Adrenal gland (tissue), 9 donors: ENCODE measurements at regions not wholly inside any gene's neighbourhood (a gene's known extent, or its start where the extent isn't known, plus 50 kb on each side); places are given as distances from the start of the nearest gene placed in this dataset.
"Not testable (repeated sequence)": the region's sequence is repeated elsewhere in the genome, so short reads cannot be mapped to it uniquely, and the experiment has no call there.

Experiments used
- DNase-seq, 7 donors: peaks; one replicate each; pipeline ENCODE4 v3.0.0-alpha.2; 2019 to 2020
- H3K27ac ChIP-seq, 5 donors: fragments of 200-600 bp; sonication (generic) in 4 of 5; 1 replicate in 3 of 5; 2 replicates in 2 of 5; pipeline versions ENCODE4 v1.5.1 to v1.8.0; 2016 to 2020; ENCODE audit warnings: mild to moderate bottlenecking in 1 of 5
- H3K27me3 ChIP-seq: fragments of 200-600 bp; 2 replicates; pipeline ENCODE4 v1.8.0; 2021
- H3K36me3 ChIP-seq, 2 donors: fragments of 200-600 bp; replicated peaks in 1 of 2; 1 replicate in 1 of 2; 2 replicates in 1 of 2; pipeline versions ENCODE4 v1.5.1 to v1.8.0; 2018 to 2022
- H3K4me1 ChIP-seq, 2 donors: fragments of 200-600 bp; replicated peaks in 1 of 2; 1 replicate in 1 of 2; 2 replicates in 1 of 2; pipeline versions ENCODE4 v1.5.1 to v1.8.0; 2018 to 2021
- H3K4me3 ChIP-seq, 4 donors: fragments of 200-600 bp; sonication (generic) in 3 of 4; one replicate each; pipeline ENCODE4 v1.5.1; 2016 to 2018
- H3K9me3 ChIP-seq, 3 donors: fragments of 200-600 bp; sonication (generic) in 1 of 3; replicated peaks in 1 of 3; 1 replicate in 2 of 3; 2 replicates in 1 of 3; pipeline versions ENCODE4 v1.5.1 to v1.8.0; 2016 to 2021
- POLR2A ChIP-seq, 2 donors: fragments of 450-650 bp; IDR thresholded peaks; one replicate each; pipeline ENCODE4 v1.6.1; 2017; ENCODE audit warnings: antibody characterized with exemption in 2 of 2, mild to moderate bottlenecking in 2 of 2, moderate library complexity in 1 of 2
- WGBS, 4 donors: extraction: QIAGEN DNeasy Blood & Tissue Kit in 2 of 4; methylation state at CpG; one replicate each; pipeline versions ENCODE4 v1.1.5 to v1.1.7; 2013 to 2017; 5-methylcytosine and 5-hydroxymethylcytosine counted together
- intact Hi-C, 2 donors: fragments of 100-400 bp; cut with DNase I; formaldehyde crosslinking; loops; one replicate each; pipeline versions ENCODE4 v1.14.1 to v1.15.0; 2022 to 2023
- TF ChIP-seq, protein P1 (sequence below), 6 experiments: fragments of 450-650 bp in 4 of 6; fragments of 200-600 bp in 2 of 6; sonication (generic) in 1 of 6; IDR thresholded peaks; 1 replicate in 5 of 6; 2 replicates in 1 of 6; pipeline versions ENCODE4 v1.5.1 to v1.8.0; 2016 to 2021; ENCODE audit warnings: antibody characterized with exemption in 6 of 6, mild to moderate bottlenecking in 2 of 6, moderate library complexity in 1 of 6
- donor health status: healthy with polysubstance abuse.
- donor health status: Bipolar disorder and iron deficiency.
- donor health status: DM: yes; HTN: yes; CAD: no.
- donor health status: DM: no; HTN: no; CAD: no.
- donor health status: DM: no; HTN: no; CAD: no.

- Histone ChIP-seq H3K36me3 (no peaks in the 10 kb centered on the region), H3K4me3 (no peak overlapping the region), H3K9me3 (no peaks in the 10 kb centered on the region), H3K4me1 (no peaks in the 10 kb centered on the region), H3K27me3 (no peaks in the 10 kb centered on the region), H3K27ac (no peak overlapping the region)
- 47 to 53% (median 50%) methylated on average over 3 of the region's 3 CpGs for WGBS, 4 donors
- intact Hi-C loops = no loop called here
- DNase-seq = no peak
- TF ChIP-seq, protein P1, sequence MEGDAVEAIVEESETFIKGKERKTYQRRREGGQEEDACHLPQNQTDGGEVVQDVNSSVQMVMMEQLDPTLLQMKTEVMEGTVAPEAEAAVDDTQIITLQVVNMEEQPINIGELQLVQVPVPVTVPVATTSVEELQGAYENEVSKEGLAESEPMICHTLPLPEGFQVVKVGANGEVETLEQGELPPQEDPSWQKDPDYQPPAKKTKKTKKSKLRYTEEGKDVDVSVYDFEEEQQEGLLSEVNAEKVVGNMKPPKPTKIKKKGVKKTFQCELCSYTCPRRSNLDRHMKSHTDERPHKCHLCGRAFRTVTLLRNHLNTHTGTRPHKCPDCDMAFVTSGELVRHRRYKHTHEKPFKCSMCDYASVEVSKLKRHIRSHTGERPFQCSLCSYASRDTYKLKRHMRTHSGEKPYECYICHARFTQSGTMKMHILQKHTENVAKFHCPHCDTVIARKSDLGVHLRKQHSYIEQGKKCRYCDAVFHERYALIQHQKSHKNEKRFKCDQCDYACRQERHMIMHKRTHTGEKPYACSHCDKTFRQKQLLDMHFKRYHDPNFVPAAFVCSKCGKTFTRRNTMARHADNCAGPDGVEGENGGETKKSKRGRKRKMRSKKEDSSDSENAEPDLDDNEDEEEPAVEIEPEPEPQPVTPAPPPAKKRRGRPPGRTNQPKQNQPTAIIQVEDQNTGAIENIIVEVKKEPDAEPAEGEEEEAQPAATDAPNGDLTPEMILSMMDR (IDR thresholded peaks at IDR 0.05) = no peak
- TF ChIP-seq POLR2A (IDR thresholded peaks at IDR 0.05) = no peak
Observed at GRCh38 chr1:95643071-95643470, 409.1 kb downstream of the RWDD3 start.

GRCh38 chr1:95645126-95645525, 411.1 kb downstream of the RWDD3 start:
- H3K9me3 ChIP-seq, H3K4me3 ChIP-seq, H3K27ac ChIP-seq, H3K27me3 ChIP-seq, DNase-seq, H3K36me3 ChIP-seq, H3K4me1 ChIP-seq, intact Hi-C loops: not testable (repeated sequence)
- WGBS, 4 donors = 72 to 78% (median 76%) methylated on average over 6 of the region's 6 CpGs

GRCh38 chr1:95650631-95651030, 416.6 kb downstream of the RWDD3 start:
- no peaks in the 10 kb centered on the region for H3K9me3 ChIP-seq
- no peaks in the 10 kb centered on the region for H3K4me1 ChIP-seq
- WGBS, 4 donors = 77 to 92% (median 81%) methylated on average over 3 of the region's 3 CpGs
- DNase-seq = no peak
- no peaks in the 10 kb centered on the region for H3K27me3 ChIP-seq
- no peak overlapping the region for H3K4me3 ChIP-seq
- H3K36me3 ChIP-seq = no peaks in the 10 kb centered on the region
- TF ChIP-seq, protein P1 (IDR thresholded peaks at IDR 0.05) = no peak
- TF ChIP-seq POLR2A (IDR thresholded peaks at IDR 0.05) = no peak
- no peak overlapping the region for H3K27ac ChIP-seq
- intact Hi-C loops = no loop called here

- H3K4me1 ChIP-seq = no peaks in the 10 kb centered on the region
- no peak overlapping the region for H3K4me3 ChIP-seq
- H3K36me3 ChIP-seq = no peaks in the 10 kb centered on the region
- no peaks in the 10 kb centered on the region for H3K27me3 ChIP-seq
- intact Hi-C loops = no loop called here
- DNase-seq = no peak
- H3K27ac ChIP-seq = no peak overlapping the region
- TF ChIP-seq, protein P1 (IDR thresholded peaks at IDR 0.05) = no peak
- TF ChIP-seq POLR2A (IDR thresholded peaks at IDR 0.05) = no peak
- 68 to 73% (median 70%) methylated on average over 8 of the region's 8 CpGs for WGBS, 4 donors
- H3K9me3 ChIP-seq = no peaks in the 10 kb centered on the region
Observed at GRCh38 chr1:95652423-95652965, 418.5 kb downstream of the RWDD3 start.

GRCh38 chr1:95653618-95654017, 419.6 kb downstream of the RWDD3 start:
- Histone ChIP-seq H3K9me3 (no peaks in the 10 kb centered on the region), H3K4me1 (no peaks in the 10 kb centered on the region), H3K36me3 (no peaks in the 10 kb centered on the region), H3K27me3 (no peaks in the 10 kb centered on the region), H3K4me3 (no peak overlapping the region), H3K27ac (no peak overlapping the region)
- intact Hi-C loops = no loop called here
- 32 to 48% (median 38%) methylated on average over 4 of the region's 4 CpGs for WGBS, 4 donors
- TF ChIP-seq, protein P1 (IDR thresholded peaks at IDR 0.05) = no peak
- TF ChIP-seq POLR2A (IDR thresholded peaks at IDR 0.05) = no peak
- DNase-seq = no peak
